Muscle layer of duodenum (tissue), 2 donors: ENCODE measurements at regions not wholly inside any gene's neighbourhood (a gene's known extent, or its start where the extent isn't known, plus 50 kb on each side); places are given as distances from the start of the nearest gene placed in this dataset.

Experiments used
- H3K27ac ChIP-seq: one replicate; pipeline ENCODE4 v1.7.0; 2013; ENCODE audit warnings: mild to moderate bottlenecking, low read length
- H3K27me3 ChIP-seq: one replicate; pipeline ENCODE4 v1.7.0; 2013; ENCODE audit warnings: low read depth, mild to moderate bottlenecking, control low read depth, low read length
- H3K36me3 ChIP-seq, 2 donors: one replicate each; pipeline ENCODE4 v1.7.0; 2013; ENCODE audit warnings: low read length in 2 of 2, control low read depth in 1 of 2, mild to moderate bottlenecking in 1 of 2; ENCODE audit not compliant: insufficient read depth in 2 of 2, control insufficient read depth in 1 of 2
- H3K4me1 ChIP-seq, 2 donors: one replicate each; pipeline ENCODE4 v1.7.0; 2013; ENCODE audit warnings: low read length in 2 of 2, mild to moderate bottlenecking in 2 of 2, control low read depth in 1 of 2, moderate library complexity in 1 of 2; ENCODE audit not compliant: insufficient read depth in 2 of 2, control insufficient read depth in 1 of 2
- H3K4me3 ChIP-seq, 2 donors: one replicate each; pipeline ENCODE4 v1.7.0; 2013; ENCODE audit warnings: low read length in 2 of 2, low read depth in 1 of 2, mild to moderate bottlenecking in 1 of 2
- H3K9me3 ChIP-seq, 2 donors: one replicate each; pipeline ENCODE4 v1.7.0; 2013; ENCODE audit warnings: low read length in 2 of 2, control low read depth in 1 of 2, mild to moderate bottlenecking in 1 of 2; ENCODE audit not compliant: control insufficient read depth in 1 of 2
- donor health status: healthy.

DNA sequence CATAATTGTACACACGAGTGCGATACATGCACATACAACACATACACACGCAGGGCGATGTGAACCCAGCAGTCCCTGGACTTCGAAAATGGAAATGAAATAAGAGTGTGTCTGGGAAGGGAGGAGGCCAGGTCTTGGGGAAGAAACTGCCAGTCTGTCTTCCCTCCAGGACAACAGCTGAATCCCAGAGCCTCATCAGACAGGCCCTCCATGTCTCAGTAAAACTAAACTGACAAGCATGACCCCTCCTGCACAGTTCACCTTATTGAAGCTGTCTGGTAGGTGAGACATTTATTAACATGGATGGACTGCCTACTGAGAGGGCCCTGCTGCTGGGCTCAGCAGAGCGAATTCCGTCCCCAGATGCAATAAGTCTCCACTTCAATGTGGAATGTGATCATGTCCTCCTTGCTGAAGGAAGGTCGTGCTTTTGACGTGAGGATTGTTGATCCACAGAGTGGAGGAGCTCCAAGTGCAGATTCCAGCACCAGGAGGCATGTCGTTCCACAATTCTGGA lies 117.4 kb downstream of the SOX9 start:
- Histone ChIP-seq H3K27ac (no peak overlapping the region), H3K4me1 (no peaks in the 10 kb centered on the region), H3K36me3 (no peaks in the 10 kb centered on the region), H3K27me3 (no peaks in the 10 kb centered on the region), H3K9me3 (no peaks in the 10 kb centered on the region), H3K4me3 (no peak overlapping the region)

DNA sequence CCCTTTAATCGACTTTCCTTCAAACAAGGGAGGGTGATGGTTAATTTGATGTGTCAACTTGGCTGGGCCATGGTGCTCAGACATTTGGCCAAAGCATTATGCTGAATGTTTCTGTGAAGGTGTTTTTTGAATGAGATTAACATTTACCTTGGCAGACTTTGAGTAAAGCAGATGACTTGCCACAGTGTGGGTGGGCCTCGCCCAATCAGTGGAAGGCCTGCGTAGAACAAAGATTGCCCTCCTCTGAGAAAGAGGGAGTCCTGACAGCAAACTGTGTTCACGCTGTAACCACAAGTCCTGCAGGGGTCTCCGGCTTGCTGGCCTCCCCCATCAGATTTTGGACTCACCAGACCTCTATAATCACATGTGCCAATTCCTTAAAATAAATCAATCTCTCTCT lies 118.7 kb downstream of the SOX9 start:
- peaks cover 0 to 8% of the 10 kb centered on the region in 2 donors for H3K9me3 ChIP-seq
- no peak overlapping the region for H3K27ac ChIP-seq
- no peak overlapping the region for H3K4me3 ChIP-seq
- no peaks in the 10 kb centered on the region for H3K27me3 ChIP-seq
- no peaks in the 10 kb centered on the region for H3K4me1 ChIP-seq
- H3K36me3 ChIP-seq, result no peaks in the 10 kb centered on the region

DNA sequence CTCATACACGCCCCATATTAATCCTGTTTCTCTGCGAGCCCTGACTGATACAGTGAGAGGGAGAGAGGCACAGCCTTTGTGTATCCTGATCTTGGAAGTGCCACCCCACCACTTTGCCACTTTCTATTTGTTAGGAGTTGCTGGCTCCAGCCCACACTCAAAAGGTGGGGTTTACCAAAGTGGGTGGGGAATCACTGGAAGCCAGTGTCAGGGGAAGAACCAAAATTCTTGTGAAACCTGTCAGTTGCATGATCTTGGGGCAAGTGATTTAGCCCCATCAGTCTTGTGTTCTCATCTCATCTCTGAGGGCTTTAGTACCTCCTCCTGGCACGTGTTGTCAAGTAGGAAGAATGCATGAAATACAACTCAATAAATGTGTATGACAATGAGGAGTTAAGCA lies 119.5 kb downstream of the SOX9 start:
- no peaks in the 10 kb centered on the region for H3K27me3 ChIP-seq
- H3K4me3 ChIP-seq, result no peak overlapping the region
- no peaks in the 10 kb centered on the region for H3K36me3 ChIP-seq
- no peak overlapping the region for H3K27ac ChIP-seq
- H3K4me1 ChIP-seq, result no peaks in the 10 kb centered on the region
- peaks cover 0 to 11% of the 10 kb centered on the region in 2 donors for H3K9me3 ChIP-seq

DNA sequence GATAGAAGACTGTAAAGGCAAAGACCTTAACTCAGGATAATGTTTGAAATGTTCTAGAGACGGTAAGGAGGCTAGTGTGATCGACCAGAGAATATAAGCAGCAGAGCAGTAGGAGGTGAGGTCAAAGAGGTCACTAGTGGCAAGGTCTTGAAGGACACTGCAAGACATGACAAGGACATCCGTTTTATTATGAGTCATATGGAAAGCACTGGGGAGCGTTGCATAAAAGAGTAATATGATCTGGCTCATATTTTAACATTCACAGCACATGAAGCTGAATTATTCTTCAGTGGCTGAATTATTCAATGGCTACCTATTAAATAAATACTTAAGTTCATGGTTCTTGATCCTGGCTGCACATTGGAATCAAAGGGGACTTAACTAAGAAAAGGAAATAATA lies 123.7 kb downstream of the SOX9 start:
- no peaks in the 10 kb centered on the region for H3K36me3 ChIP-seq
- H3K4me1 ChIP-seq, result no peaks in the 10 kb centered on the region
- H3K27me3 ChIP-seq, result no peaks in the 10 kb centered on the region
- H3K9me3 ChIP-seq, result peaks cover 0 to 11% of the 10 kb centered on the region in 2 donors
- no peak overlapping the region for H3K27ac ChIP-seq
- H3K4me3 ChIP-seq, result no peak overlapping the region

DNA sequence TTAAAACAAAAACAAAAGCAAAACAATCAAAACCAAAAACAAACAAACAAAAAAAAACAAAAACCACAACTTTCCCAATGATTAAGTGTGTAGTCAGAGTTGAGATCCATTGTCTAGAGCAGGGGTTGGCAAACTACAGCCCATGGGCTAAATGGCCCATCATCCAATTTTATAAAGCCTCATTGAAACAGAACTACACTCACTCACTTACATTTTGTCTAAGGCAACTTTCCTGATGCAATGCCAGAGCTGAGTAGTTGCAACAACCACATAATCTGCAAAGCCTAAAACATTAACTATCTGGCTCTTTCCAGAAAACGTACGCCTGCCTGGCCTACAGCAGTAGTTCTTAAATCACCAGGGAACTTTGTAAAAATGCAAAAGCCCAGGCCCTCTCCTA lies 124.1 kb downstream of the SOX9 start:
- no peak overlapping the region for H3K27ac ChIP-seq

DNA sequence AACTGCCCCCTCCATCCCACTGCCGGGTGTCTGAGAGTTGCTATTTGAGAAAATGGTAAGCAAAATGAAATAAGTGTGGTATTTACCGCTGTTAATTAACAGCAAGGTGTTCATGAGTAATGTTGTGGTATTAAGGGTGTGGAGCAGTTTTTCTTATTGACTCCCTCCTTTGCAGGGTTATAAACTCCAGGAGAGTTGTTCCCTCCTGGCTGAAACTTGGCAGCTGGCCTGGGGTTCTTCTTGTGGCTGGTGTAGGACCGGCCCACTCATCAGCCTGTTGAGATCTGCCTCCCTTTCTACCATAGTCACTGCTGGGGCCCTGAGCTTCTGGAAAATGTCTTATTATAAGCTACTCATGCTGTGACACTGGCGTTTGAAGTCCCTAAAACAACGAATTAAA lies 128.6 kb downstream of the SOX9 start:
- Histone ChIP-seq H3K9me3 (peaks cover 0 to 11% of the 10 kb centered on the region in 2 donors), H3K4me3 (no peak overlapping the region), H3K36me3 (no peaks in the 10 kb centered on the region), H3K27me3 (no peaks in the 10 kb centered on the region), H3K27ac (no peak overlapping the region), H3K4me1 (no peaks in the 10 kb centered on the region)

More for the DNA sequence above, 124.1 kb downstream of the SOX9 start:
- H3K9me3 ChIP-seq, result peaks cover 0 to 11% of the 10 kb centered on the region in 2 donors
- H3K4me3 ChIP-seq, result no peak overlapping the region
- no peaks in the 10 kb centered on the region for H3K4me1 ChIP-seq
- H3K27me3 ChIP-seq, result no peaks in the 10 kb centered on the region
- no peaks in the 10 kb centered on the region for H3K36me3 ChIP-seq

DNA sequence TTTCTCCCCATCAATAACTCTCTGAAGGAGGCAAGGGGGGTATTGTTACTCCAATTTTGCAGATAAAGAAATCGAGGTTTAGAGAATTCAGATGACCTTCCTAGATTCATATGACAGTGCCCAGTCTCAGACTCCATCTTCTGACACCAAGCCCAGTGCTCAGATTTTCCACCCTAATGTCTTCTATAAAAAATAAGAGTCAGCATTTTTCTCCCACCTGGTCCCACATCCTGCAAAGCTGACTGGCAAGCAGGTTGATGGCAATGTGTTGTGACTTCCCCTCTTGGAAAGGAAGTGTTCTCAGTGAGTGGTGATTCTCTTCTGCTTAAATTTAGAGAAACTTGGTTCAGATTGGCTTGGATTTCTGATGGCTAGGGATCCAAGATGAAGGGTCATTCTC lies 129.4 kb downstream of the SOX9 start:
- H3K27me3 ChIP-seq, result no peaks in the 10 kb centered on the region
- no peaks in the 10 kb centered on the region for H3K36me3 ChIP-seq
- H3K4me1 ChIP-seq, result no peaks in the 10 kb centered on the region
- H3K9me3 ChIP-seq, result peaks cover 0 to 7% of the 10 kb centered on the region in 2 donors
- H3K4me3 ChIP-seq, result no peak overlapping the region
- no peak overlapping the region for H3K27ac ChIP-seq

DNA sequence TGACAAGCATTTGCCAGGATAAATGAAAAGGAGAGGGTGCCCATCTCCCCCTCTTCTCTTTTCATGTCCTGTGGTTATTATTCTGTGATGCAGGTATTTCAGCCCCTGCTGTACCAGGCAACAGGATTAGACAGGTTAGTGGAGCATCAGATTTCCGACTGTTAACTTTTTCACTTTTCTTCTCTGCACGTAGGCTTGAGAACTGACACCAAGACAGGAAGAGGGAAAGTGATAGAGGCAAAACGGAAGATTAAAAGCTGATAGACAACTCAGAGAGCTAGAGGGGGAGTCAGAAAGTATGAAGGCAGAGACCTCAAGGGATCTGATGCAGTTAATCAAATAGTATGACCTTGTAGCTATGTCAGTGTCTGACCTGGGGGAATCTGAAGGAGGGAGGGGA lies 132.8 kb downstream of the SOX9 start:
- H3K4me3 ChIP-seq, result no peak overlapping the region
- H3K4me1 ChIP-seq, result no peaks in the 10 kb centered on the region
- H3K27me3 ChIP-seq, result no peaks in the 10 kb centered on the region
- H3K36me3 ChIP-seq, result no peaks in the 10 kb centered on the region
- no peak overlapping the region for H3K27ac ChIP-seq
- H3K9me3 ChIP-seq, result peaks cover 0 to 7% of the 10 kb centered on the region in 2 donors

DNA sequence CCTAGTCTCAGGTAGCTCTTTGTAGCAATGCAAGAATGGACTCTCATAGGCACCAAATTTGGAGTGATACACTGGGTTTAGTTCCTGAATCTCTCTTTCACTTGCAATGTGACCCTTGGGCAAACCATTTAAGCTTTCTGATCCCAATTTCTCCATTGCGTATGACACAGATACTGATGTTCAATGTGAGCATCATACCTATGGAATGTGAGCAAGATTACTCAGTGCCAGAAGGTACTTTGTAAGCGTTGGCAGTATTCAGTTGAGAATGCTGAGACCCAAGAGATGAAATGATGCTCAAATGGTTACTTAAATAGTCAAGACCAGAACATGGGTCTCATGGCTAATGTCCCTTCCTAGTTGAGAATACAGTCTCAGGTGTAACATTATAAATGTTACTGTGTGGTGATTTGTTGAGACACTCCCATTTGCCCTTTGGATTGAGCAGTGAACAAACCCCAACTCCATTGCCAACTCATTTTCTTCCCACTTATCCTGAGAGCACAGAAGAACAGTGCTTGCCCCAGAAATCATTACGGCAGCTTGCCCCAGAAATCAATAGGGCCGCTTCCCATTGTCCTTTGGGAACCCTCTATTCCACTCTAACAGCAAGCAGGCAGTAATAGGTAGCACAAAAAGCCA lies 134.1 kb downstream of the SOX9 start:
- peaks cover 0 to 7% of the 10 kb centered on the region in 2 donors for H3K9me3 ChIP-seq
- no peaks in the 10 kb centered on the region for H3K36me3 ChIP-seq
- no peaks in the 10 kb centered on the region for H3K27me3 ChIP-seq
- no peak overlapping the region for H3K27ac ChIP-seq
- H3K4me3 ChIP-seq, result no peak overlapping the region
- H3K4me1 ChIP-seq, result no peaks in the 10 kb centered on the region

DNA sequence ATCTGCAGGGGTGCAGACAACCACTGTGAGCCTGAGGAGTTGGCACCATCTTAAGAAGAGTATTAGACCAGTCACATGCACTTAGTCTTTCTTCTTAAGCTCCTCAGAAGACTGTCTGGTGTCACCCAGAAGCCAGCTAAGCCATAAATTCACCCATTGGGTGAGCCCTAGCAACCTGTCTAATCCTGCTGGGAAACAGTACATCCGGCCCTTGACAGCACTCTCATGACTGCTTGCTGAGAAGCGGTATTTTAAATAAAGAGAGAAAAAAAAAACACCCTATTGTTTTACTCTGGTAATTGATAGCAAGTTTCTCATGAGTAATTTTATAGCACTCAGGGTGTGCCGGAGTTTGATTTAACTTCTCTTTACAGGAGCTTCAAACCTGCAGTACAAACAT lies 134.7 kb downstream of the SOX9 start:
- H3K9me3 ChIP-seq, result peaks cover 0 to 7% of the 10 kb centered on the region in 2 donors
- H3K27me3 ChIP-seq, result no peaks in the 10 kb centered on the region
- no peaks in the 10 kb centered on the region for H3K4me1 ChIP-seq
- H3K4me3 ChIP-seq, result no peak overlapping the region
- no peak overlapping the region for H3K27ac ChIP-seq
- H3K36me3 ChIP-seq, result no peaks in the 10 kb centered on the region

DNA sequence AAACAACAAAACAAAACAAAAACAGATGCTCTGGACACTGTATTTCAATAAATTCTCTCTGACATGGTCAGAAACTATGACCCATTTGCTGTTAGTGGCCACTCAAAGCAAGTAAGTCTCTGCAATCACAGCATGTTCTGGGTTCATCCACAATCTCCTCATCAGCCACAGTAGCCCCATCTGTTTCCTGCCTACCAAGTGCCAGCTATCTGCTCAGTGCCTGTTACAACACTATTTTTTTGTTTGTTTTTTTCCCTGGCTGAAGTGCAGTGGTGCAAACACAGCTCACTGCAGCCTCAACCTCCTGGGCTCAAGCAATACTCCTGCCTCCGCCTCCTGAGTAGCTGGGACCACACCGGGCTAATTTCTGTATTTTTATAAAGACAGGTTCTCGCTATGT lies 137.9 kb downstream of the SOX9 start:
- Histone ChIP-seq H3K36me3 (no peaks in the 10 kb centered on the region), H3K4me1 (no peaks in the 10 kb centered on the region), H3K27me3 (no peaks in the 10 kb centered on the region), H3K4me3 (no peak overlapping the region), H3K9me3 (peaks cover 0 to 6% of the 10 kb centered on the region in 2 donors), H3K27ac (no peak overlapping the region)

DNA sequence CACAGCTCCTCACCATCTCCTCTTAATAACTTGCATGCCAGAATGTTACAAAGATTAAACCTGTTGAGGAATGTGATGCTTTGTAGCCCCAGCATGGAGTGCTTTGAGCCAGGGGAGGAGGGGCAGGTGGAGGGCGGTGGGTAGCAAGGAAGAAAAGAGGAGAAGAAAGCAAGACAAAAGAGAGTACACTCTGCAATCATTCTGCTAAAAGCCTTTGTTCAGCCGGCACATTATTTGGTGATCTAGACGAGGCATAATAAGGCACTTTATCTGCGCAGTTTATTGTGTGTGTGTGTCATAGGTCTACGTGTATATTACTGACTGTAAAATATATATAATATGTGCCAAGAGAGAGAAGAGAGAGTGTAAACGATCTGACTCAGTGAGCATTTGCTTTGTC lies 139.1 kb downstream of the SOX9 start:
- no peak overlapping the region for H3K27ac ChIP-seq
- H3K9me3 ChIP-seq, result no peaks in the 10 kb centered on the region
- no peaks in the 10 kb centered on the region for H3K36me3 ChIP-seq
- no peak overlapping the region for H3K4me3 ChIP-seq
- H3K4me1 ChIP-seq, result no peaks in the 10 kb centered on the region
- H3K27me3 ChIP-seq, result no peaks in the 10 kb centered on the region
